Psoas muscle (tissue), 7 donors: ENCODE measurements at regions not wholly inside any gene's neighbourhood (a gene's known extent, or its start where the extent isn't known, plus 50 kb on each side); places are given as distances from the start of the nearest gene placed in this dataset.

Source experiments
- ATAC-seq, 4 donors: fragments of 200-7000 bp; cut with Tn5 transposase; one replicate each; pipeline ENCODE4 v1.9.1; 2020; ENCODE audit warnings: moderate library complexity in 3 of 4, mild to moderate bottlenecking in 2 of 4
- DNase-seq, 2 donors: peaks; one replicate each; pipeline ENCODE4 v3.0.0-alpha.2; 2020
- H3K27ac ChIP-seq: fragments of 200-600 bp; one replicate; pipeline ENCODE4 v1.8.0; 2022
- H3K27me3 ChIP-seq, 3 donors: fragments of 200-600 bp in 1 of 3; one replicate each; pipeline versions ENCODE4 v1.6.1 to v1.8.0; 2013 to 2022; ENCODE audit warnings: low read length in 2 of 3, mild to moderate bottlenecking in 2 of 3, moderate library complexity in 1 of 3; ENCODE audit not compliant: insufficient read depth in 3 of 3
- H3K36me3 ChIP-seq, 2 donors: fragments of 200-600 bp in 1 of 2; one replicate each; pipeline versions ENCODE4 v1.6.1 to v1.8.0; 2013 to 2022; ENCODE audit warnings: low read depth in 1 of 2, mild to moderate bottlenecking in 1 of 2, moderate library complexity in 1 of 2; ENCODE audit not compliant: insufficient read depth in 1 of 2
- H3K4me1 ChIP-seq: fragments of 200-600 bp; one replicate; pipeline ENCODE4 v1.8.0; 2022
- H3K4me3 ChIP-seq: fragments of 200-600 bp; one replicate; pipeline ENCODE4 v1.8.0; 2022; ENCODE audit warnings: mild to moderate bottlenecking
- H3K9me3 ChIP-seq: fragments of 200-600 bp; one replicate; pipeline ENCODE4 v1.8.0; 2022
- WGBS, 3 donors: extraction: QIAGEN DNeasy Blood & Tissue Kit; methylation state at CpG; one replicate each; pipeline versions ENCODE4 v1.1.6 to v1.1.7; 2013; 5-methylcytosine and 5-hydroxymethylcytosine counted together
- intact Hi-C, 2 donors: fragments of 100-400 bp; cut with DNase I; formaldehyde crosslinking; loops; one replicate each; pipeline versions ENCODE4 v1.11.0 to v1.14.2; 2022
- TF ChIP-seq, protein P1 (sequence below): fragments of 200-600 bp; IDR thresholded peaks from one replicate; pipeline ENCODE4 v1.8.0; 2022; ENCODE audit warnings: antibody characterized with exemption
- donor health status: healthy with polysubstance abuse.
- donor health status: DM: no; HTN: no; CAD: no; lungs with moderate emphysema.
- donor health status: Bipolar disorder and iron deficiency.
- donor health status: healthy.
- donor health status: DM: yes; HTN: yes; CAD: no.
- donor health status: DM: no; HTN: no; CAD: no.
- donor health status: DM: yes; HTN: yes; CAD: no.

GRCh38 chr2:138428710-138429440 is 72.7 kb upstream of the SPOPL start:
- no peaks in the 10 kb centered on the region for H3K4me1 ChIP-seq
- H3K9me3 ChIP-seq, result no peaks in the 10 kb centered on the region
- intact Hi-C loops, result no loop called here
- no peak overlapping the region for H3K27ac ChIP-seq
- no peak overlapping the region for H3K4me3 ChIP-seq
- DNase-seq (no peak), ATAC-seq (no peak)
- H3K27me3 ChIP-seq, result no peaks in the 10 kb centered on the region
- no peaks in the 10 kb centered on the region for H3K36me3 ChIP-seq
- 81 to 83% (median 83%) methylated on average over 4 of the region's 4 CpGs for WGBS, 3 donors
- TF ChIP-seq, protein P1, sequence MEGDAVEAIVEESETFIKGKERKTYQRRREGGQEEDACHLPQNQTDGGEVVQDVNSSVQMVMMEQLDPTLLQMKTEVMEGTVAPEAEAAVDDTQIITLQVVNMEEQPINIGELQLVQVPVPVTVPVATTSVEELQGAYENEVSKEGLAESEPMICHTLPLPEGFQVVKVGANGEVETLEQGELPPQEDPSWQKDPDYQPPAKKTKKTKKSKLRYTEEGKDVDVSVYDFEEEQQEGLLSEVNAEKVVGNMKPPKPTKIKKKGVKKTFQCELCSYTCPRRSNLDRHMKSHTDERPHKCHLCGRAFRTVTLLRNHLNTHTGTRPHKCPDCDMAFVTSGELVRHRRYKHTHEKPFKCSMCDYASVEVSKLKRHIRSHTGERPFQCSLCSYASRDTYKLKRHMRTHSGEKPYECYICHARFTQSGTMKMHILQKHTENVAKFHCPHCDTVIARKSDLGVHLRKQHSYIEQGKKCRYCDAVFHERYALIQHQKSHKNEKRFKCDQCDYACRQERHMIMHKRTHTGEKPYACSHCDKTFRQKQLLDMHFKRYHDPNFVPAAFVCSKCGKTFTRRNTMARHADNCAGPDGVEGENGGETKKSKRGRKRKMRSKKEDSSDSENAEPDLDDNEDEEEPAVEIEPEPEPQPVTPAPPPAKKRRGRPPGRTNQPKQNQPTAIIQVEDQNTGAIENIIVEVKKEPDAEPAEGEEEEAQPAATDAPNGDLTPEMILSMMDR, result no peak

- TF ChIP-seq, protein P1, result no peak
- no peak for DNase-seq
- Histone ChIP-seq H3K4me3 (no peak overlapping the region), H3K9me3 (no peaks in the 10 kb centered on the region), H3K4me1 (no peaks in the 10 kb centered on the region), H3K36me3 (no peaks in the 10 kb centered on the region), H3K27ac (no peak overlapping the region), H3K27me3 (no peaks in the 10 kb centered on the region)
- intact Hi-C loops, result no loop called here
- WGBS, 3 donors, result 57 to 70% (median 69%) methylated on average over 3 of the region's 3 CpGs
- ATAC-seq, result no peak
These were observed 71.4 kb upstream of the SPOPL start for GRCh38 chr2:138430181-138430580.

DNA sequence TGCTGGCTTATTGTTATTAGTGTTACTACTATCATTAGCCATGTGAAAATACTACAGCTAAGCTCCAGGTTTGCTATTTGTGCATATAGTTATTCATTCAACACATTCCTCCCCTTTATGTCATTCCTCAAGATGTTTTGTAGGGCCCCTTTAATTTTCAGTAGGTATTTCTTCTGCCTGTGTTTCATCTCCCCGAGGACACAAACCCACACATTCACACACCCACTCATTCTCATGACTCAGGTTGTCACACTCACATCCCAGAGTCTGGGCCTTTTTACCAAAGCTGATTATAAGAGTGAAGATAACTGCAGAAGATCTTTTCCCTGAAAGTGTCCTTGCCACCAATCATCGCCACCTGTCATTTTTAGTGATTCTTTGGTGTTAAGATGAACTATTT is 68.6 kb upstream of the SPOPL start:
- ATAC-seq (no peak), DNase-seq (no peak)
- 74 to 83% (median 80%) methylated on average over 2 of the region's 2 CpGs for WGBS, 3 donors
- Histone ChIP-seq H3K27ac (no peak overlapping the region), H3K27me3 (no peaks in the 10 kb centered on the region), H3K4me3 (no peak overlapping the region), H3K36me3 (no peaks in the 10 kb centered on the region), H3K4me1 (no peaks in the 10 kb centered on the region), H3K9me3 (no peaks in the 10 kb centered on the region)
- intact Hi-C loops, result no loop called here
- TF ChIP-seq, protein P1, result no peak

DNA sequence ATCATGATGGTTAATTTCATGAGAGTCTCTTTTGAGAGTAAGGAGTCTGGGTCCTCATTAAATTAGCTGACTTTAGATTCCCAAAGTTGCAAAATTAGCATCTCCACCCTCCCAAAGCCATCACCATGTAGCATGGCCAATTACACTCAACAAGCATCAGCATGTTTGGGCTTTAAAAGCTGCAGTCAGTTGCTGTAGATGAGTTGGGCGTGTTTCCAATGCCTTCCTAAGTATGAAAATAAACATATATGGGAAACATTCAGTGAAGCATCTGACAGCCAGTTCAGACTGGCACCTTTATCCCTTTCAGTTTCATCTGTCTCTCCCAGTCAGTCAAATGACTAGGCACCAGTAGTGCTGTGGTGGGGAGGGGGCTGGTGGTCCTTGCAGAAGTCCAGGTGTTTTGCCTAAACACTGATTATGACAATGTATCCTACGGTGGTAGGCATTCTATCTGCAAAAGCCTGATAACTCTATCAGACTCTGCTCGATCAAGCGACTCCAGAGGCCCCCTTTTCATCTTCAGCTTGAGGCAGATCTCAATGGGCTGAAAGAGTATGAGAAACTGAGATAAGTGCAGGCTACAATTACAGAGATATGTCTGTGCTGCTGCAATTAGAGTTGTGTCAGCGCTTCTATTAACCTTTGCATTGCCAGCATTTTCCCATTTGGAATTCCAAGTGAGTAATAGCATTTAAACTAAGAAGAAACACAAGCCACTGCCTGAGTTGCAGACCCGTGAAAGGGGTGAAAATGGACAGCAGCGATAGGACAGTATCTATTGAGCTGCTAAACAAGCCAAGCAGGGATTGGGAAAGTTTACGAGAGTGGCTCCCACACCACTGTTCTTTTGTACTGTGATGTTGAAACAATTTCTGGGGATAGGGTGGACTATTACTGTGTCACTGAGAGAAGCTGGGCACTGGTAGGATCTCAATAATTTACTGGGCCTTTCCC is 67.3 kb upstream of the SPOPL start:
- 90 to 95% (median 90%) methylated on average over 8 of the region's 8 CpGs for WGBS, 3 donors
- TF ChIP-seq, protein P1, result no peak
- Histone ChIP-seq H3K9me3 (no peaks in the 10 kb centered on the region), H3K36me3 (no peaks in the 10 kb centered on the region), H3K27me3 (no peaks in the 10 kb centered on the region), H3K4me3 (no peak overlapping the region), H3K27ac (no peak overlapping the region), H3K4me1 (no peaks in the 10 kb centered on the region)
- intact Hi-C loops, result no loop called here
- DNase-seq, result no peak
- ATAC-seq, result no peak
